HEK293 (cell line): ENCODE measurements at regions not wholly inside any gene's neighbourhood (a gene's known extent, or its start where the extent isn't known, plus 50 kb on each side); places are given as distances from the start of the nearest gene placed in this dataset.

ENCODE experiments used
- CTCF ChIP-seq: fragments of 450-650 bp; formaldehyde crosslinking; IDR thresholded peaks from 2 replicates; pipeline ENCODE4 v1.5.1; 2016; ENCODE audit warnings: missing biosample characterization, missing genetic modification characterization
- KLF8 ChIP-seq: fragments of 450-650 bp; formaldehyde crosslinking; IDR thresholded peaks from 2 replicates; pipeline ENCODE4 v1.5.1; 2016; ENCODE audit warnings: missing biosample characterization, missing genetic modification characterization
- PRDM10 ChIP-seq: fragments of 450-650 bp; formaldehyde crosslinking; IDR thresholded peaks from 2 replicates; pipeline ENCODE4 v1.5.1; 2016; ENCODE audit warnings: missing biosample characterization, missing genetic modification characterization
- PRDM4 ChIP-seq: fragments of 450-650 bp; formaldehyde crosslinking; IDR thresholded peaks from 2 replicates; pipeline ENCODE4 v1.5.1; 2017; ENCODE audit warnings: missing biosample characterization, missing genetic modification characterization
- WT1 ChIP-seq: fragments of 450-650 bp; formaldehyde crosslinking; IDR thresholded peaks from 2 replicates; pipeline ENCODE4 v1.5.1; 2016; ENCODE audit warnings: missing biosample characterization, missing genetic modification characterization
- ZBTB10 ChIP-seq: fragments of 450-650 bp; formaldehyde crosslinking; IDR thresholded peaks from 2 replicates; pipeline ENCODE4 v1.5.1; 2016; ENCODE audit warnings: missing biosample characterization, missing genetic modification characterization
- ZNF37A ChIP-seq: fragments of 450-650 bp; IDR thresholded peaks from 2 replicates; pipeline ENCODE4 v1.5.1; 2018; ENCODE audit warnings: missing biosample characterization, missing genetic modification characterization
- ZNF404 ChIP-seq: fragments of 450-650 bp; formaldehyde crosslinking; IDR thresholded peaks from 2 replicates; pipeline ENCODE4 v1.5.1; 2017; ENCODE audit warnings: missing biosample characterization, missing genetic modification characterization
- ZNF626 ChIP-seq: fragments of 450-650 bp; sonication (Bioruptor Pico); formaldehyde crosslinking; IDR thresholded peaks from 2 replicates; pipeline ENCODE4 v1.5.1; 2018; ENCODE audit warnings: missing biosample characterization, missing genetic modification characterization, inconsistent platforms

- no peak for TF ChIP-seq KLF8 (tag by site-specific recombination)
- TF ChIP-seq ZNF404, result no peak
- no peak for TF ChIP-seq ZBTB10
- no peak for TF ChIP-seq CTCF
- no peak for TF ChIP-seq WT1 (tag by site-specific recombination)
- no peak for TF ChIP-seq ZNF626 (tag by site-specific recombination)
- no peak for TF ChIP-seq PRDM10 (tag by site-specific recombination)
- no peak for TF ChIP-seq ZNF37A (tag by site-specific recombination)
- TF ChIP-seq PRDM4 (tag by site-specific recombination), result no peak
Observed at GRCh38 chr6:113364766-113365165, 492.4 kb upstream of the MARCKS start.
